OCI-LY7 (cell line): ENCODE measurements at regions not wholly inside any gene's neighbourhood (a gene's known extent, or its start where the extent isn't known, plus 50 kb on each side); places are given as distances from the start of the nearest gene placed in this dataset.

Experiments used
- CTCF ChIP-seq: fragments of 200-600 bp; sonication (generic); conservative IDR thresholded peaks from 2 replicates; pipeline ENCODE4 v1.5.1; 2014; ENCODE audit warnings: mild to moderate bottlenecking, antibody characterized with exemption, low read length, moderate library complexity, mixed read lengths
- EZH2phosphoT487 ChIP-seq: fragments of 200-600 bp; sonication (generic); IDR thresholded peaks from 2 replicates; pipeline ENCODE4 v1.6.1; 2018; ENCODE audit warnings: low read depth, borderline replicate concordance, mild to moderate bottlenecking, mixed run types, antibody characterized with exemption, low read length, moderate library complexity, mixed read lengths

- no peak for TF ChIP-seq CTCF
- TF ChIP-seq EZH2phosphoT487, result no peak
These were observed 371.3 kb upstream of the HS6ST1 start for GRCh38 chr2:128689971-128690370.
